WTC11 (cell line): ENCODE measurements at regions not wholly inside any gene's neighbourhood (a gene's known extent, or its start where the extent isn't known, plus 50 kb on each side); places are given as distances from the start of the nearest gene placed in this dataset.

Source experiments
- ATAC-seq: fragments of 200-7000 bp; cut with Tn5 transposase; 2 replicates; pipeline ENCODE4 v1.10.0; 2021; ENCODE audit warnings: mild to moderate bottlenecking, moderate library complexity
- CTCF ChIA-PET: fragments of 300-600 bp; sonication (Branson Sonifier 250); formaldehyde crosslinking; loops from one replicate; lab custom pipeline; 2021; ENCODE audit warnings: antibody characterized with exemption; lab: Charles Lee
- POLR2A ChIA-PET: fragments of 350-600 bp; sonication (Branson Sonifier 250); formaldehyde crosslinking; loops from one replicate; lab custom pipeline; 2021; ENCODE audit warnings: antibody characterized with exemption; lab: Charles Lee
- DNase-seq: peaks from one replicate; pipeline ENCODE4 v3.0.0; 2021; ENCODE audit warnings: low spot score
- H3K27ac Mint-ChIP-seq: 2 replicates; pipeline ENCODE4 v1.8.0; 2021; ENCODE audit warnings: mixed read lengths
- H3K27me3 Mint-ChIP-seq: 2 replicates; pipeline ENCODE4 v1.8.0; 2021; ENCODE audit warnings: low read depth, mild to moderate bottlenecking, moderate library complexity, mixed read lengths
- H3K36me3 Mint-ChIP-seq: 2 replicates; pipeline ENCODE4 v1.8.0; 2021; ENCODE audit warnings: mixed read lengths
- H3K4me1 Mint-ChIP-seq: 2 replicates; pipeline ENCODE4 v1.8.0; 2022; ENCODE audit warnings: mixed read lengths
- H3K4me3 Mint-ChIP-seq: 2 replicates; pipeline ENCODE4 v1.8.0; 2021; ENCODE audit warnings: mild to moderate bottlenecking, moderate library complexity, mixed read lengths
- H3K9me3 Mint-ChIP-seq: 2 replicates; pipeline ENCODE4 v1.8.0; 2021; ENCODE audit warnings: mixed read lengths
- CREB1 ChIP-seq: sonication (generic); formaldehyde crosslinking; IDR thresholded peaks from 2 replicates; pipeline ENCODE4 v1.8.0; 2023; ENCODE audit warnings: mild to moderate bottlenecking, missing genetic modification reagents
- ESRRA ChIP-seq: sonication (generic); formaldehyde crosslinking; IDR thresholded peaks from 2 replicates; pipeline ENCODE4 v1.8.1; 2022; ENCODE audit warnings: mild to moderate bottlenecking, missing genetic modification reagents, borderline replicate concordance
- IRF2 ChIP-seq: sonication (generic); formaldehyde crosslinking; IDR thresholded peaks from 2 replicates; pipeline ENCODE4 v1.8.0; 2022; ENCODE audit warnings: low read depth, missing genetic modification reagents, borderline replicate concordance
- JAZF1 ChIP-seq: fragments of 250-450 bp; sonication (Bioruptor Pico); IDR thresholded peaks from 2 replicates; pipeline ENCODE4 v1.9.0; 2021; ENCODE audit warnings: moderate library complexity, mild to moderate bottlenecking, inconsistent platforms
- MLX ChIP-seq: sonication (generic); formaldehyde crosslinking; IDR thresholded peaks from 2 replicates; pipeline ENCODE4 v1.8.1; 2023; ENCODE audit warnings: mild to moderate bottlenecking, missing genetic modification reagents, moderate library complexity
- NR1H2 ChIP-seq: sonication (generic); formaldehyde crosslinking; IDR thresholded peaks from 2 replicates; pipeline ENCODE4 v1.9.0; 2021; ENCODE audit warnings: mild to moderate bottlenecking, moderate library complexity, missing genetic modification reagents
- OVOL2 ChIP-seq: fragments of 250-450 bp; sonication (Bioruptor Pico); IDR thresholded peaks from 2 replicates; pipeline ENCODE4 v1.9.0; 2021; ENCODE audit warnings: mild to moderate bottlenecking, borderline replicate concordance
- PRDM15 ChIP-seq: sonication (generic); formaldehyde crosslinking; IDR thresholded peaks from 2 replicates; pipeline ENCODE4 v1.8.0; 2022; ENCODE audit warnings: missing genetic modification reagents
- RORB ChIP-seq: fragments of 250-450 bp; sonication (Bioruptor Pico); IDR thresholded peaks from 2 replicates; pipeline ENCODE4 v1.9.0; 2021; ENCODE audit warnings: mild to moderate bottlenecking
- SMAD3 ChIP-seq: sonication (generic); formaldehyde crosslinking; IDR thresholded peaks from 2 replicates; pipeline ENCODE4 v1.8.0; 2022; ENCODE audit warnings: missing genetic modification reagents, mild to moderate bottlenecking, borderline replicate concordance
- TEAD4 ChIP-seq: sonication (generic); formaldehyde crosslinking; IDR thresholded peaks from 2 replicates; pipeline ENCODE4 v1.8.0; 2022; ENCODE audit warnings: mild to moderate bottlenecking, missing genetic modification reagents
- ZBTB21 ChIP-seq: sonication (generic); formaldehyde crosslinking; IDR thresholded peaks from 2 replicates; pipeline ENCODE4 v1.8.1; 2023; ENCODE audit warnings: mild to moderate bottlenecking, missing genetic modification reagents, borderline replicate concordance
- ZNF121 ChIP-seq: sonication (generic); formaldehyde crosslinking; IDR thresholded peaks from 2 replicates; pipeline ENCODE4 v1.8.0; 2023; ENCODE audit warnings: missing genetic modification reagents
- ZNF138 ChIP-seq: sonication (generic); formaldehyde crosslinking; conservative IDR thresholded peaks from 2 replicates; pipeline ENCODE4 v1.8.1; 2022; ENCODE audit warnings: mild to moderate bottlenecking, moderate library complexity, missing genetic modification reagents
- ZNF232 ChIP-seq: sonication (generic); formaldehyde crosslinking; IDR thresholded peaks from 2 replicates; pipeline ENCODE4 v1.8.0; 2022; ENCODE audit warnings: mild to moderate bottlenecking, missing genetic modification reagents
- ZNF416 ChIP-seq: fragments of 250-450 bp; sonication (Bioruptor Pico); IDR thresholded peaks from 2 replicates; pipeline ENCODE4 v1.9.0; 2021; ENCODE audit warnings: mild to moderate bottlenecking, inconsistent platforms

GRCh38 chr4:81881855-81882621 is 410.3 kb upstream of the RASGEF1B start (continued):
- TF ChIP-seq ZBTB21 (CRISPR knock-in tag), result no peak
- TF ChIP-seq MLX (CRISPR knock-in tag), result no peak
- no peak for TF ChIP-seq ESRRA (CRISPR knock-in tag)

GRCh38 chr4:81876106-81876505 is 404.4 kb upstream of the RASGEF1B start:
- Mint-ChIP-seq H3K27me3 (no peaks in the 10 kb centered on the region), H3K9me3 (peaks cover 12% of the 10 kb centered on the region), H3K4me3 (no peak overlapping the region), H3K4me1 (peaks cover 40% of the 10 kb centered on the region), H3K27ac (no peak overlapping the region), H3K36me3 (peaks cover 6% of the 10 kb centered on the region)
- ChIA-PET CTCF (interaction anchor here (0.6 to 1.1 kb wide), 3 partner anchors 32 to 488 kb away, joined by 3 to 6 read pairs (median 5); no protein-coding TSS in a partner anchor), POLR2A (no interaction called here)
- TF ChIP-seq RORB (no peak), OVOL2 (CRISPR knock-in tag) (no peak), ZNF416 (CRISPR knock-in tag) (no peak), TEAD4 (CRISPR knock-in tag) (no peak), SMAD3 (CRISPR knock-in tag) (no peak), IRF2 (CRISPR knock-in tag) (no peak), ZNF121 (CRISPR knock-in tag) (no peak), PRDM15 (CRISPR knock-in tag) (no peak)
- ATAC-seq (peak; percentile 51), DNase-seq (no peak)

GRCh38 chr4:81874661-81875515 is 403.2 kb upstream of the RASGEF1B start:
- ATAC-seq (peak; percentile 24; the same call in 1 of the 2 replicates), DNase-seq (no peak)
- Mint-ChIP-seq H3K36me3 (peaks cover 6% of the 10 kb centered on the region), H3K27me3 (no peaks in the 10 kb centered on the region), H3K27ac (peak overlapping the region; percentile 77), H3K9me3 (peaks cover 18% of the 10 kb centered on the region), H3K4me3 (0 out of 2 replicates have a peak overlapping the region, but pooled peaks have one; percentile 4), H3K4me1 (peaks cover 40% of the 10 kb centered on the region)
- CTCF ChIA-PET, result interaction anchor here (0.6 to 1.2 kb wide), 4 partner anchors 31 to 393 kb away, joined by 3 to 5 read pairs (median 3); no protein-coding TSS in a partner anchor
- no peak for TF ChIP-seq CREB1
- no peak for TF ChIP-seq JAZF1 (CRISPR knock-in tag)
- no peak for TF ChIP-seq MLX (CRISPR knock-in tag)
- TF ChIP-seq NR1H2 (CRISPR knock-in tag), result no peak
- no peak for TF ChIP-seq ZNF138
- no peak for TF ChIP-seq OVOL2 (CRISPR knock-in tag)
- TF ChIP-seq ZNF232, result no peak
- no peak for TF ChIP-seq ZBTB21 (CRISPR knock-in tag)
- TF ChIP-seq, all 79 proteins: peak for 0
- POLR2A ChIA-PET, result interaction anchor here (0.5 kb wide), 1 partner anchor 487 kb away, joined by 3 read pairs; no protein-coding TSS in a partner anchor
